ENCODE measurements at regions not wholly inside any gene's neighbourhood (a gene's known extent, or its start where the extent isn't known, plus 50 kb on each side); places are given as distances from the start of the nearest gene placed in this dataset.

DNA sequence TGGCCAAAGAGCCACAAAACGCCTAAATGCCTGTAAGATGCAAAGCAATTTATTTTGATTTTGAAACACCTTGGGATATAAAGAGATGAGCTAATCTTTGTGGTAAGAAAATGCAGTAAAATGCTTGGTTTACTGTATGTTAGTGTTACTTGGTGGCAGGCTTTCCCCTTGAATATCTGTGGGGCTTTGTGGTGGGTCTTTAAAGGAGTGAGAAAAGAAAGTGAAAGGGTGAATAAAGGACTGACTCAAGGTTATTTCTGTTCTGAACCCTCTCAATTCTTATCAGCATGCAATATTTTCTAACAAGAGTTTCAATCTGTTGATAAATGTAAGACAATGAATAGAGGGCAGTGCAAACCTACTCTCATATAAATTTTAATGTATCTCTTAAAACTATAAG lies 1555.9 kb upstream of the RAG2 start:
- TF ChIP-seq, protein P1, sequence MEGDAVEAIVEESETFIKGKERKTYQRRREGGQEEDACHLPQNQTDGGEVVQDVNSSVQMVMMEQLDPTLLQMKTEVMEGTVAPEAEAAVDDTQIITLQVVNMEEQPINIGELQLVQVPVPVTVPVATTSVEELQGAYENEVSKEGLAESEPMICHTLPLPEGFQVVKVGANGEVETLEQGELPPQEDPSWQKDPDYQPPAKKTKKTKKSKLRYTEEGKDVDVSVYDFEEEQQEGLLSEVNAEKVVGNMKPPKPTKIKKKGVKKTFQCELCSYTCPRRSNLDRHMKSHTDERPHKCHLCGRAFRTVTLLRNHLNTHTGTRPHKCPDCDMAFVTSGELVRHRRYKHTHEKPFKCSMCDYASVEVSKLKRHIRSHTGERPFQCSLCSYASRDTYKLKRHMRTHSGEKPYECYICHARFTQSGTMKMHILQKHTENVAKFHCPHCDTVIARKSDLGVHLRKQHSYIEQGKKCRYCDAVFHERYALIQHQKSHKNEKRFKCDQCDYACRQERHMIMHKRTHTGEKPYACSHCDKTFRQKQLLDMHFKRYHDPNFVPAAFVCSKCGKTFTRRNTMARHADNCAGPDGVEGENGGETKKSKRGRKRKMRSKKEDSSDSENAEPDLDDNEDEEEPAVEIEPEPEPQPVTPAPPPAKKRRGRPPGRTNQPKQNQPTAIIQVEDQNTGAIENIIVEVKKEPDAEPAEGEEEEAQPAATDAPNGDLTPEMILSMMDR (IDR thresholded peaks at IDR 0.05): no peak
- no peak for TF ChIP-seq POLR2A (IDR thresholded peaks at IDR 0.05)
- no peak for TF ChIP-seq EP300 (IDR thresholded peaks at IDR 0.05)

All from ovary (tissue), 3 donors.